Right lobe of liver (tissue), 6 donors: ENCODE measurements at regions not wholly inside any gene's neighbourhood (a gene's known extent, or its start where the extent isn't known, plus 50 kb on each side); places are given as distances from the start of the nearest gene placed in this dataset.

Experiments used
- ATAC-seq, 4 donors: fragments of 200-7000 bp; cut with Tn5 transposase; one replicate each; pipeline ENCODE4 v1.9.1; 2020; ENCODE audit warnings: mild to moderate bottlenecking in 4 of 4, moderate library complexity in 4 of 4
- DNase-seq, 3 donors: peaks; one replicate each; pipeline ENCODE4 v3.0.0-alpha.2; 2020
- H3K27ac ChIP-seq, 3 donors: fragments of 200-600 bp; one replicate each; pipeline ENCODE4 v1.8.0; 2022
- H3K27me3 ChIP-seq, 2 donors: fragments of 200-600 bp; one replicate each; pipeline ENCODE4 v1.8.0; 2022
- H3K36me3 ChIP-seq, 4 donors: fragments of 200-600 bp; sonication (generic) in 1 of 4; one replicate each; pipeline versions ENCODE4 v1.5.1 to v1.8.0; 2017 to 2022; ENCODE audit warnings: control low read depth in 1 of 4
- H3K4me1 ChIP-seq, 4 donors: fragments of 200-600 bp; sonication (generic) in 1 of 4; one replicate each; pipeline versions ENCODE4 v1.5.1 to v1.8.0; 2017 to 2022; ENCODE audit warnings: control low read depth in 1 of 4
- H3K4me3 ChIP-seq, 3 donors: fragments of 200-600 bp; one replicate each; pipeline ENCODE4 v1.8.0; 2022
- H3K9me3 ChIP-seq, 4 donors: fragments of 200-600 bp; sonication (generic) in 1 of 4; one replicate each; pipeline versions ENCODE4 v1.5.1 to v1.8.0; 2017 to 2022; ENCODE audit warnings: control low read depth in 1 of 4
- POLR2A ChIP-seq: fragments of 450-650 bp; IDR thresholded peaks from one replicate; pipeline ENCODE4 v1.6.1; 2017; ENCODE audit warnings: antibody characterized with exemption, mild to moderate bottlenecking
- WGBS: methylation state at CpG from one replicate; pipeline ENCODE4 v1.1.6; 2018; ENCODE audit warnings: low coverage, low lambda C conversion rate; ENCODE audit not compliant: insufficient coverage; ENCODE audit errors: missing lambda C conversion rate; 5-methylcytosine and 5-hydroxymethylcytosine counted together
- intact Hi-C, 2 donors: fragments of 100-400 bp; cut with DNase I; formaldehyde crosslinking; loops; one replicate each; pipeline versions ENCODE4 v1.11.2 to v1.14.1; 2022
- TF ChIP-seq, protein P1 (sequence below), 4 donors: fragments of 200-600 bp in 3 of 4; fragments of 450-650 bp in 1 of 4; IDR thresholded peaks; one replicate each; pipeline versions ENCODE4 v1.5.1 to v1.8.0; 2016 to 2022; ENCODE audit warnings: antibody characterized with exemption in 4 of 4, mild to moderate bottlenecking in 2 of 4
- donor health status: DM: no; HTN: yes; CAD: no.
- donor health status: DM: no; HTN: no; CAD: no.
- donor health status: DM: no; HTN: no; CAD: no.
- donor health status: DM: no; HTN: yes; CAD: no.
- donor health status: DM: no; HTN: yes; CAD: no.

DNA sequence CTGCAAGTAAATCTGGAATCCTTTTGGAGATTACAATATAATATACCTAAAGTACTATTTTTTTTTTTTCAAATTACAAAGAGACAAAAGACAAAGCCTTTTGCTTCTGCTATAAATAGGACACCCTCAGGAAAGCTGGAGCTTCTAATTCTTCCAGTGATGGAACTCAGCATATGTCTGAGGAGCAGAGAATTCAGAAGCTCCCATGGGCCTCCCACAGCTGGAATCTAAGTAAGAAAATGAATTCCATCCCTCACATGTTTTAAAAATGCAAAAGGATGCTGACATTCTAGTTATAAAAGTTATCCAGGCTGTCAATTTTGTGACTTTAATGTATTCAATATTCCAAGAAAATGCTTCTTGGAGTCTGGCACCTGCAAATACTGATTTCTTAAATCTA is 571.3 kb upstream of the LRRTM4 start:
- ATAC-seq (no peak), DNase-seq (no peak)
- H3K27ac ChIP-seq, result no peak overlapping the region
- TF ChIP-seq POLR2A, result no peak
- TF ChIP-seq, protein P1, sequence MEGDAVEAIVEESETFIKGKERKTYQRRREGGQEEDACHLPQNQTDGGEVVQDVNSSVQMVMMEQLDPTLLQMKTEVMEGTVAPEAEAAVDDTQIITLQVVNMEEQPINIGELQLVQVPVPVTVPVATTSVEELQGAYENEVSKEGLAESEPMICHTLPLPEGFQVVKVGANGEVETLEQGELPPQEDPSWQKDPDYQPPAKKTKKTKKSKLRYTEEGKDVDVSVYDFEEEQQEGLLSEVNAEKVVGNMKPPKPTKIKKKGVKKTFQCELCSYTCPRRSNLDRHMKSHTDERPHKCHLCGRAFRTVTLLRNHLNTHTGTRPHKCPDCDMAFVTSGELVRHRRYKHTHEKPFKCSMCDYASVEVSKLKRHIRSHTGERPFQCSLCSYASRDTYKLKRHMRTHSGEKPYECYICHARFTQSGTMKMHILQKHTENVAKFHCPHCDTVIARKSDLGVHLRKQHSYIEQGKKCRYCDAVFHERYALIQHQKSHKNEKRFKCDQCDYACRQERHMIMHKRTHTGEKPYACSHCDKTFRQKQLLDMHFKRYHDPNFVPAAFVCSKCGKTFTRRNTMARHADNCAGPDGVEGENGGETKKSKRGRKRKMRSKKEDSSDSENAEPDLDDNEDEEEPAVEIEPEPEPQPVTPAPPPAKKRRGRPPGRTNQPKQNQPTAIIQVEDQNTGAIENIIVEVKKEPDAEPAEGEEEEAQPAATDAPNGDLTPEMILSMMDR (IDR thresholded peaks at IDR 0.05), result no peak
- intact Hi-C loops, result no loop called here
- H3K4me3 ChIP-seq, result no peak overlapping the region
- no peaks in the 10 kb centered on the region for H3K9me3 ChIP-seq
- H3K4me1 ChIP-seq, result no peaks in the 10 kb centered on the region
- no peaks in the 10 kb centered on the region for H3K36me3 ChIP-seq
- H3K27me3 ChIP-seq, result no peaks in the 10 kb centered on the region

DNA sequence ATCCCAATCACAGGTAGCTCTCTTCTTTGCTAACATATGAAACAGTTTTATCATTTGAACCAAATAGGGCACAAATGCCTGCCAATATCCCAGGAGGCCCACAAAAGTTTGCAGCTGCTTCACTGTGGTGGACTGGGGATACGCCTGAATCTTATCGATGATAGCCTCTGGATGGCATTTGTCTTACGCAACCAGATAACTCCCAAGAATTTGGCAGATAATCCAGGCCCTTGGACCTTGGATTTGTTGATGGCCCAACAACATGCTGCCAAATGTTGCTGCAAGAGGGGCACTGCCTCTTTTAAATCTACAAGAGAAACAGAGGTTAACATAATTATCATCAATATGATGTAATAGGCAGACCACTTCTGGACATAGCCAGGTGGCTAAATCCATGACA is 587.1 kb upstream of the LRRTM4 start:
- Histone ChIP-seq H3K9me3 (no peaks in the 10 kb centered on the region), H3K27me3 (no peaks in the 10 kb centered on the region), H3K4me3 (no peak overlapping the region), H3K36me3 (no peaks in the 10 kb centered on the region), H3K4me1 (peaks cover 0 to 16% (median 3%) of the 10 kb centered on the region in 4 donors), H3K27ac (no peak overlapping the region)
- WGBS, result 22% methylated on average over 3 of the region's 3 CpGs
- ATAC-seq (peak; percentile 81 to 89 (median 88)), DNase-seq (peak in 1 of 3 donors; percentile 36)
- intact Hi-C loops, result no loop called here
- TF ChIP-seq, protein P1 (IDR thresholded peaks at IDR 0.05), result no peak
- no peak for TF ChIP-seq POLR2A

DNA sequence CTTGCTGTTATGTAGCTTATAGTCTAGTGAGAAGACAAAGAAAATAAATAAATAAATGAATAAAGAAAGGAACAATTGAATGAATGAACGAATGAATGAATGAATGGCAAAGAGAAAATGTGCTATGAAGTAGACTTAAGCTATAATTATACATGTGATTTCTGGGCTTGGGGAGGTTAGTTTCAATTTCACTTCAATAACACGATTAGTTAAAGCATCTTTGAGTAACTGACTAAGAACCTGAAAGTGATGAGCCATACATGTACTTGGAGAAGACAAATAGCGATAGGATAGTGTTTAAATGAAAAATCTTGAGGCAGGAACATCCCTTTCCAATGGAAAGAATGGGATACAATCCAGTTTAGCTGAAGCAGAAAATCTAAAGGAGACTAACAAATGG is 593.1 kb upstream of the LRRTM4 start:
- DNase-seq, result no peak
- no peak for TF ChIP-seq POLR2A
- TF ChIP-seq, protein P1 (IDR thresholded peaks at IDR 0.05), result no peak
- no peak for ATAC-seq
- Histone ChIP-seq H3K27me3 (no peaks in the 10 kb centered on the region), H3K36me3 (no peaks in the 10 kb centered on the region), H3K27ac (no peak overlapping the region), H3K4me1 (no peaks in the 10 kb centered on the region), H3K9me3 (no peaks in the 10 kb centered on the region), H3K4me3 (no peak overlapping the region)
- intact Hi-C loops, result no loop called here
- 37% methylated on average over 3 of the region's 3 CpGs for whole genome bisulfite sequencing

DNA sequence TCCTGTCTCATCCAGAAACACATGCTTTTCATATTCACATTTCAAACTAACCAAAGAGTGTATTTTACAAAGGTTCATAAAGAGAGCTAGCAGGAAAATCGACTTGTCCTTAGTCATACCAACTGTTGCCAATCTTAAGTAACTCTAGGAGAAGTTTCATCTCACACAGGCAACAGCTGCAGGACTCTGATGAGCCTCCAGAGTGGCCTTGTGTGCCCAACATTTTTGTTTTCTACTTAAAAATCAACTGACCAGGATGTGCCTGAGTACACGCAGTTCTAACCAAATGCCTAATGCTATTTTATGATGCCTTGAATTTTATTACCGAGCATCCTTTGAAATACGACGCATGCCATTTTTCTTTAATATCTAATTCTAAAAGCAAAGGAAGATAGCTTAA is 595.9 kb upstream of the LRRTM4 start:
- TF ChIP-seq POLR2A, result no peak
- TF ChIP-seq, protein P1 (IDR thresholded peaks at IDR 0.05), result no peak
- 70% methylated on average over 5 of the region's 5 CpGs for WGBS
- Histone ChIP-seq H3K27me3 (no peaks in the 10 kb centered on the region), H3K4me3 (no peak overlapping the region), H3K9me3 (no peaks in the 10 kb centered on the region), H3K36me3 (no peaks in the 10 kb centered on the region), H3K27ac (no peak overlapping the region), H3K4me1 (no peaks in the 10 kb centered on the region)
- intact Hi-C loops, result no loop called here
- ATAC-seq (no peak), DNase-seq (no peak)

DNA sequence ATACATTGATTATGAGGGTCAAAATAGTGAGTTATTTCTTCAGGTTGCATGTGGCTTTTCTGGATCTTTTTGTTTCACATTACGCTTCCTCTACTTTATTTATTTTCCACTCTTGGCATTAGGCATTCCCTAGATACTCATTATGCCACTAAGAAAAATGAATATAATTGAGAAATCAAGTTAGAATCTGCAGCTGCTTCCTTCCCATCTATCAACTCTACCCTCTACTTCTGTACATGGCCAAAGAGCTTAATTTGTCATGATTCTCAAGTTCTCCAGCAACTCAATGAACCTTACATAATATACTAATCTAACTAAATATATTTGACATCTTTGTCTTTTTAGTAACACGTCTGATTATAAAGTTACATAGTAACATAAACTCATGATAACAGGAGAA is 598.1 kb upstream of the LRRTM4 start:
- Histone ChIP-seq H3K36me3 (no peaks in the 10 kb centered on the region), H3K4me1 (no peaks in the 10 kb centered on the region), H3K27ac (no peak overlapping the region), H3K9me3 (no peaks in the 10 kb centered on the region), H3K4me3 (no peak overlapping the region), H3K27me3 (no peaks in the 10 kb centered on the region)
- no peak for ATAC-seq
- WGBS, result 35% methylated on average over 2 of the region's 2 CpGs
- intact Hi-C loops, result no loop called here
- DNase-seq, result no peak
- TF ChIP-seq POLR2A, result no peak
- TF ChIP-seq, protein P1 (IDR thresholded peaks at IDR 0.05), result no peak
